A549 (cell line): ENCODE measurements at regions not wholly inside any gene's neighbourhood (a gene's known extent, or its start where the extent isn't known, plus 50 kb on each side); places are given as distances from the start of the nearest gene placed in this dataset.

ENCODE experiments used
- ATAC-seq, 2 experiments: fragments of 200-7000 bp in 1 of 2; fragments of >200 bp in 1 of 2; cut with Nextera tagmentation in 1 of 2; cut with Tn5 transposase in 1 of 2; 3 replicates each; pipeline versions ENCODE4 v1.8.0 to v1.9.1; 2018 to 2020; ENCODE audit warnings: mild to moderate bottlenecking in 1 of 2, moderate library complexity in 1 of 2
- CTCF ChIA-PET: fragments of 300-600 bp; sonication (Branson Sonifier 250); formaldehyde crosslinking; extraction: SDS; loops from one replicate; lab custom pipeline; 2021; ENCODE audit warnings: antibody characterized with exemption, inconsistent platforms; lab: Yijun Ruan, JAX
- POLR2A ChIA-PET: fragments of 350-600 bp; formaldehyde crosslinking; extraction: SDS; loops from one replicate; lab custom pipeline; 2021; ENCODE audit warnings: antibody characterized with exemption, inconsistent platforms; lab: Yijun Ruan, JAX
- DNase-seq, 2 experiments: peaks; one replicate each; pipeline versions ENCODE4 v3.0.0 to v3.0.0-alpha.2; 2011 to 2016; ENCODE audit warnings: low read depth in 1 of 2, low spot score in 1 of 2
- FAIRE-seq: peaks from 2 replicates; lab custom pipeline; 2011; peaks lifted over from hg19 to GRCh38; lab: Jason Lieb, UNC
- H3K27ac ChIP-seq, 2 experiments: fragments of >200 bp; sonication (Bioruptor Twin); formaldehyde crosslinking; 3 replicates each; pipeline ENCODE4 v1.5.1; 2016 to 2017
- H3K4me1 ChIP-seq: fragments of >200 bp; sonication (Bioruptor Twin); formaldehyde crosslinking; 3 replicates; pipeline ENCODE4 v1.6.1; 2016
- H3K4me2 ChIP-seq: fragments of >200 bp; sonication (Bioruptor Twin); formaldehyde crosslinking; 3 replicates; pipeline ENCODE4 v1.6.1; 2016
- H3K4me3 ChIP-seq: fragments of >200 bp; sonication (Bioruptor Twin); formaldehyde crosslinking; 3 replicates; pipeline ENCODE4 v1.5.1; 2016
- H3K9me3 ChIP-seq: fragments of >200 bp; sonication (Bioruptor Twin); formaldehyde crosslinking; 3 replicates; pipeline ENCODE4 v1.6.1; 2016
- BCL3 ChIP-seq: fragments of >200 bp; sonication (Bioruptor Twin); formaldehyde crosslinking; IDR thresholded peaks from 3 replicates; pipeline ENCODE4 v1.6.1; 2016
- CEBPB ChIP-seq, 2 experiments: fragments of >200 bp in 1 of 2; sonication (Bioruptor Twin) in 1 of 2; formaldehyde crosslinking in 1 of 2; IDR thresholded peaks; 2 replicates each; pipeline ENCODE4 v1.6.1; 2012 to 2016
- E2F6 ChIP-seq: IDR thresholded peaks from 2 replicates; pipeline ENCODE4 v1.6.1; 2012; ENCODE audit warnings: low read depth, borderline replicate concordance
- EHF ChIP-seq: fragments of 250-450 bp; sonication (Bioruptor Pico); IDR thresholded peaks from 2 replicates; pipeline ENCODE4 v1.5.0; 2020; ENCODE audit warnings: mild to moderate bottlenecking
- EP300 ChIP-seq, 2 experiments: fragments of >200 bp; sonication (Bioruptor Twin); formaldehyde crosslinking; IDR thresholded peaks; 2 replicates in 1 of 2; 3 replicates in 1 of 2; pipeline ENCODE4 v1.6.1; 2016 to 2017
- FOXS1 ChIP-seq: fragments of 250-450 bp; sonication (Bioruptor Pico); IDR thresholded peaks from 2 replicates; pipeline ENCODE4 v1.5.0; 2020; ENCODE audit warnings: mild to moderate bottlenecking, moderate library complexity
- HES2 ChIP-seq: fragments of >200 bp; sonication (Bioruptor Twin); formaldehyde crosslinking; IDR thresholded peaks from 2 replicates; pipeline ENCODE4 v1.6.1; 2016
- HEYL ChIP-seq: fragments of 250-450 bp; sonication (Bioruptor Pico); IDR thresholded peaks from 2 replicates; pipeline ENCODE4 v1.8.0; 2021; ENCODE audit warnings: mild to moderate bottlenecking, moderate library complexity
- HOXA7 ChIP-seq: fragments of 250-450 bp; sonication (Bioruptor Pico); IDR thresholded peaks from 2 replicates; pipeline ENCODE4 v1.5.0; 2020; ENCODE audit warnings: mild to moderate bottlenecking, moderate library complexity
- HOXB13 ChIP-seq: fragments of 250-450 bp; sonication (Bioruptor Pico); IDR thresholded peaks from 2 replicates; pipeline ENCODE4 v1.5.0; 2020; ENCODE audit warnings: low read depth, mild to moderate bottlenecking, moderate library complexity
- HOXB5 ChIP-seq: fragments of 250-450 bp; sonication (Bioruptor Pico); IDR thresholded peaks from 2 replicates; pipeline ENCODE4 v1.5.0; 2020; ENCODE audit warnings: mild to moderate bottlenecking, moderate library complexity
- JUN ChIP-seq, 2 experiments: fragments of >200 bp; sonication (Bioruptor Twin); formaldehyde crosslinking; IDR thresholded peaks; 2 replicates in 1 of 2; 3 replicates in 1 of 2; pipeline ENCODE4 v1.6.1; 2016 to 2017
- MAFK ChIP-seq: fragments of 450-650 bp; IDR thresholded peaks from 2 replicates; pipeline ENCODE4 v1.6.1; 2014; ENCODE audit not compliant: partially characterized antibody
- MAX ChIP-seq: IDR thresholded peaks from 2 replicates; pipeline ENCODE4 v1.6.1; 2012
- MYC ChIP-seq: IDR thresholded peaks from 2 replicates; pipeline ENCODE4 v1.6.1; 2012; ENCODE audit warnings: mild to moderate bottlenecking, inconsistent platforms, low read length, improper control_type of control experiment, borderline replicate concordance
- PHF8 ChIP-seq: fragments of 200-600 bp; sonication (generic); IDR thresholded peaks from 2 replicates; pipeline ENCODE4 v1.6.1; 2016; ENCODE audit warnings: low read depth, mild to moderate bottlenecking, antibody characterized with exemption, moderate library complexity, borderline replicate concordance
- POLR2A ChIP-seq: IDR thresholded peaks from 2 replicates; pipeline ENCODE4 v1.6.1; 2012; ENCODE audit warnings: mild to moderate bottlenecking, low read length
- RARB ChIP-seq: fragments of 250-450 bp; sonication (Bioruptor Pico); IDR thresholded peaks from 2 replicates; pipeline ENCODE4 v1.8.0; 2021; ENCODE audit warnings: mild to moderate bottlenecking, moderate library complexity
- SMC3 ChIP-seq: fragments of >200 bp; sonication (Bioruptor Twin); formaldehyde crosslinking; IDR thresholded peaks from 3 replicates; pipeline ENCODE4 v1.6.1; 2018; ENCODE audit warnings: inconsistent platforms
- TFCP2L1 ChIP-seq: fragments of 250-450 bp; sonication (Bioruptor Pico); IDR thresholded peaks from 2 replicates; pipeline ENCODE4 v1.5.0; 2021; ENCODE audit warnings: mild to moderate bottlenecking
- USF2 ChIP-seq: fragments of 450-650 bp; IDR thresholded peaks from 2 replicates; pipeline ENCODE4 v1.6.1; 2014; ENCODE audit warnings: antibody characterized with exemption
- ZC3H11A ChIP-seq: fragments of 450-650 bp; IDR thresholded peaks from 2 replicates; pipeline ENCODE4 v1.6.1; 2014; ENCODE audit warnings: antibody characterized with exemption, mild to moderate bottlenecking
- ZSCAN20 ChIP-seq: fragments of 250-450 bp; sonication (Bioruptor Pico); IDR thresholded peaks from 2 replicates; pipeline ENCODE4 v1.8.0; 2022; ENCODE audit warnings: mild to moderate bottlenecking, moderate library complexity
- WGBS: methylation state at CpG from one replicate; pipeline ENCODE4 v1.1.6; 2017; ENCODE audit errors: missing lambda C conversion rate; 5-methylcytosine and 5-hydroxymethylcytosine counted together
- TF ChIP-seq, protein P1 (sequence below): fragments of 250-450 bp; sonication (Bioruptor Pico); IDR thresholded peaks from 2 replicates; pipeline ENCODE4 v1.5.0; 2021; ENCODE audit warnings: mild to moderate bottlenecking, moderate library complexity, borderline replicate concordance

DNA sequence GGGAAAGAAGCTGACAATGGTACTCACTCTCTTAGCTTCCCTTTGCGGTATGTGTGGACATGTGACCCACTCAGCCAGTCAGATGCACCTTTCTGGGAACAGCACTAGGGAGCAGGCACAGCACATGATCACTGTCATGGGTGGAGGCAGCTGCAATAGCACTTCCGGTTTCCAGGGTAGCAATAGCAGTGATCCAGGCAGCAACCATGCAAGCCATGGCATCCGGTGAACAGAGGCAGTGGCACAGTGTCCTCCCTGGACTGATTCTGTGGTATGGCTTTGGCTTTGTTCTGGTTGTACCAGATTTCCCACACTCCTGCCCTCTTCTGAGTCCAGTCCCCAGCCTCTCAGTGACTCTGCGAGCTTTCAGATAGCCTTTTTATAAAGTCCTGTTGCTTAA lies 86.8 kb upstream of the NAMPT start:
- ATAC-seq: no peak
- DNase-seq: no peak
- no peak overlapping the region for H3K4me2 ChIP-seq
- TF ChIP-seq TFCP2L1 (CRISPR knock-in tag) (no peak), PHF8 (no peak), HOXA7 (no peak), FOXS1 (CRISPR knock-in tag) (no peak), E2F6 (no peak), HOXB13 (CRISPR knock-in tag) (no peak), ZSCAN20 (CRISPR knock-in tag) (no peak), RARB (CRISPR knock-in tag) (no peak), ZC3H11A (no peak), SMC3 (no peak)
- TF ChIP-seq, all 56 proteins: peak for 0
- Histone ChIP-seq H3K4me3 (no peak overlapping the region), H3K9me3 (peaks cover 20% of the 10 kb centered on the region; the same call in 2 of the 3 replicates), H3K27ac (0 out of 6 replicates have a peak overlapping the region, but pooled peaks of 1 of the 2 experiments have one; percentile 1), H3K4me1 (peaks cover 8% of the 10 kb centered on the region)
- ChIA-PET CTCF (no interaction called here), POLR2A (no interaction called here)
- 72% methylated on average over 4 of the region's 4 CpGs for WGBS
- FAIRE-seq: no peak

DNA sequence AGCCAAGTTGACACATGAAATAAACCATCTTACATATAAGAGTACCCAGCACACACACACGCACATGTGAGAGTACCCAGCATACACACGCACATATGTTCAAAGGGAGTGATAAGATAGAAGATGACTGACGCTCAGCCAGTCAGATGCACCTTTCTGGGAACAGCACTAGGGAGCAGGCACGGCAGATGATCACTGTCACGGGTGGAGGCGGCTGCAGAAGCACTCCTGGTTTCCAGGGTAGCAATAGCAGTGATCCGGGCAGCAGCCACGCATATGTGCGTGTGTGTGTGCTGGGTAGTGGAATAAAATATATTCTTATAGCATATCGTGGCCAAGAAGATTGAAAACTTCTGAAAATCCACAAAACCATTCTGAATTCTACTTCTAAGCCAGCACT lies 85.8 kb upstream of the NAMPT start:
- no peak for ATAC-seq
- no peak for TF ChIP-seq HOXB13 (CRISPR knock-in tag)
- TF ChIP-seq EHF (CRISPR knock-in tag): no peak
- TF ChIP-seq USF2: no peak
- no peak for TF ChIP-seq CEBPB (IDR thresholded peaks at IDR 0.05)
- no peak for TF ChIP-seq MAFK
- no peak for TF ChIP-seq POLR2A
- TF ChIP-seq MYC: no peak
- no peak for TF ChIP-seq HEYL
- TF ChIP-seq, protein P1, sequence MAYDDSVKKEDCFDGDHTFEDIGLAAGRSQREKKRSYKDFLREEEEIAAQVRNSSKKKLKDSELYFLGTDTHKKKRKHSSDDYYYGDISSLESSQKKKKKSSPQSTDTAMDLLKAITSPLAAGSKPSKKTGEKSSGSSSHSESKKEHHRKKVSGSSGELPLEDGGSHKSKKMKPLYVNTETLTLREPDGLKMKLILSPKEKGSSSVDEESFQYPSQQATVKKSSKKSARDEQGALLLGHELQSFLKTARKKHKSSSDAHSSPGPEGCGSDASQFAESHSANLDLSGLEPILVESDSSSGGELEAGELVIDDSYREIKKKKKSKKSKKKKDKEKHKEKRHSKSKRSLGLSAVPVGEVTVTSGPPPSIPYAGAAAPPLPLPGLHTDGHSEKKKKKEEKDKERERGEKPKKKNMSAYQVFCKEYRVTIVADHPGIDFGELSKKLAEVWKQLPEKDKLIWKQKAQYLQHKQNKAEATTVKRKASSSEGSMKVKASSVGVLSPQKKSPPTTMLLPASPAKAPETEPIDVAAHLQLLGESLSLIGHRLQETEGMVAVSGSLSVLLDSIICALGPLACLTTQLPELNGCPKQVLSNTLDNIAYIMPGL (CRISPR knock-in tag): no peak
- no peak for TF ChIP-seq HOXB5
- TF ChIP-seq BCL3: no peak
- no peak for TF ChIP-seq JUN (IDR thresholded peaks at IDR 0.05)
- no peak for TF ChIP-seq EP300 (IDR thresholded peaks at IDR 0.05)
- TF ChIP-seq MAX: no peak
- TF ChIP-seq HES2: no peak
- TF ChIP-seq E2F6: no peak
- Histone ChIP-seq H3K4me3 (no peak overlapping the region), H3K4me2 (no peak overlapping the region), H3K4me1 (peaks cover 5% of the 10 kb centered on the region; the same call in 2 of the 3 replicates), H3K27ac (peak overlapping the region in 1 of 2 experiments; percentile 10; a peak in 1 of 6 replicates), H3K9me3 (peaks cover 23% of the 10 kb centered on the region; the same call in 2 of the 3 replicates)
- ChIA-PET POLR2A (no interaction called here), CTCF (no interaction called here)
- DNase-seq: no peak
- 88% methylated on average over 10 of the region's 10 CpGs for WGBS
- no peak for FAIRE-seq
